ENCODE measurements at regions not wholly inside any gene's neighbourhood (a gene's known extent, or its start where the extent isn't known, plus 50 kb on each side); places are given as distances from the start of the nearest gene placed in this dataset.

- TF ChIP-seq CTCF (conservative IDR thresholded peaks at IDR 0.05 in 1 of 2, IDR thresholded peaks at IDR 0.05 in 1 of 2; ENCODE audit: extremely low read depth in 1 of 2, insufficient read depth in 1 of 2, low read depth in 1 of 2, low read length in 2 of 2) (no peak), EZH2 (IDR thresholded peaks at IDR 0.05; ENCODE audit: borderline replicate concordance, low read length) (no peak)
Observed at GRCh38 chr3:125683067-125683829, 88.0 kb upstream of the OSBPL11 start.
